GM21515 (cell line): ENCODE measurements at regions not wholly inside any gene's neighbourhood (a gene's known extent, or its start where the extent isn't known, plus 50 kb on each side); places are given as distances from the start of the nearest gene placed in this dataset.

Experiments
- ATAC-seq: cut with Tn5 transposase; IDR thresholded peaks from one replicate; pipeline ENCODE4 v1.9.1; 2021; ENCODE audit not compliant: unreplicated experiment

- ATAC-seq: no peak
These were observed 334.5 kb upstream of the UMPS start for GRCh38 chr3:124395584-124396338.

GRCh38 chr3:124396339-124396950 lies 333.8 kb upstream of the UMPS start:
- ATAC-seq: no peak

- ATAC-seq: no peak
These were observed 333.2 kb upstream of the UMPS start for GRCh38 chr3:124397088-124397487.

- no peak for ATAC-seq
These were observed 331.7 kb upstream of the UMPS start for GRCh38 chr3:124398594-124398993.

- no peak for ATAC-seq
These were observed 328.4 kb upstream of the UMPS start for GRCh38 chr3:124401843-124402242.

GRCh38 chr3:124402791-124403190 lies 327.5 kb upstream of the UMPS start:
- no peak for ATAC-seq

- ATAC-seq: no peak
These were observed 325.6 kb upstream of the UMPS start for GRCh38 chr3:124404621-124405020.

- ATAC-seq: no peak
These were observed 323.0 kb upstream of the UMPS start for GRCh38 chr3:124407260-124407659.

- no peak for ATAC-seq
These were observed 320.5 kb upstream of the UMPS start for GRCh38 chr3:124409650-124410275.

GRCh38 chr3:124410471-124410870 lies 319.8 kb upstream of the UMPS start:
- ATAC-seq: no peak

GRCh38 chr3:124411728-124412127 lies 318.5 kb upstream of the UMPS start:
- ATAC-seq: no peak

- no peak for ATAC-seq
These were observed 317.6 kb upstream of the UMPS start for GRCh38 chr3:124412644-124413043.

- ATAC-seq: no peak
These were observed 316.9 kb upstream of the UMPS start for GRCh38 chr3:124413393-124413792.

- no peak for ATAC-seq
These were observed 316.2 kb upstream of the UMPS start for GRCh38 chr3:124413989-124414598.

GRCh38 chr3:124415446-124415960 lies 314.7 kb upstream of the UMPS start:
- ATAC-seq: no peak

- ATAC-seq: no peak
These were observed 310.9 kb upstream of the UMPS start for GRCh38 chr3:124419303-124419702.

- no peak for ATAC-seq
These were observed 309.9 kb upstream of the UMPS start for GRCh38 chr3:124420392-124420791.

- no peak for ATAC-seq
These were observed 307.4 kb upstream of the UMPS start for GRCh38 chr3:124422805-124423204.

- no peak for ATAC-seq
These were observed 305.9 kb upstream of the UMPS start for GRCh38 chr3:124424396-124424795.

GRCh38 chr3:124425972-124426371 lies 304.3 kb upstream of the UMPS start:
- ATAC-seq: no peak

GRCh38 chr3:124428372-124429128 lies 301.7 kb upstream of the UMPS start:
- ATAC-seq: no peak
